Activated naive CD8-positive, alpha-beta T cell treated with anti-CD3 and anti-CD28 coated beads, Interleukin-2, amount 50 U/mL, for 16 hours (primary cell): ENCODE measurements at regions not wholly inside any gene's neighbourhood (a gene's known extent, or its start where the extent isn't known, plus 50 kb on each side); places are given as distances from the start of the nearest gene placed in this dataset.
"Not testable (repeated sequence)": the region's sequence is repeated elsewhere in the genome, so short reads cannot be mapped to it uniquely, and the experiment has no call there.

Source experiments
- DNase-seq: peaks from one replicate; pipeline ENCODE4 v3.0.0-alpha.2; 2020; ENCODE audit warnings: low read depth, low spot score

- DNase-seq = no peak
Measured at GRCh38 chr5:154557548-154557947, 79.5 kb upstream of the HAND1 start.

DNA sequence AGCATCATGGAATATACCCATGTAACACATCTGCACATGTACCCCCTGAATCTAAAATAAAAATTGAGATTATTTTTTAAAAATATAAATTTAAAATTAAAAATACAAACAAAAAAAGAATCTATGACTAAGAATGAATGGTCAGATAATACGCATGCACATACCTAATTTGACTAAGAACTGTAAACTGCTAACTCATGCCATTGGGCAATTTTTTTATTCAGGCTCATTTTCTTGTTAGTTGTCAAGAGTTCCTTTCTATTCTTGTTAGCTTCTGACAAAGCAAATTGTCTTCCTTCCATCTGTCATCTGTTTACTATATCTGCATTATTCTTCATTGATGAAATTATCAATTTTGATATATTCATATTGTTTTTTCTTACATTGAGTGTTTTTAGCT is 69.5 kb upstream of the HAND1 start:
- no peak for DNase-seq

- no peak for DNase-seq
Measured at GRCh38 chr5:154546719-154547118, 68.7 kb upstream of the HAND1 start.

DNA sequence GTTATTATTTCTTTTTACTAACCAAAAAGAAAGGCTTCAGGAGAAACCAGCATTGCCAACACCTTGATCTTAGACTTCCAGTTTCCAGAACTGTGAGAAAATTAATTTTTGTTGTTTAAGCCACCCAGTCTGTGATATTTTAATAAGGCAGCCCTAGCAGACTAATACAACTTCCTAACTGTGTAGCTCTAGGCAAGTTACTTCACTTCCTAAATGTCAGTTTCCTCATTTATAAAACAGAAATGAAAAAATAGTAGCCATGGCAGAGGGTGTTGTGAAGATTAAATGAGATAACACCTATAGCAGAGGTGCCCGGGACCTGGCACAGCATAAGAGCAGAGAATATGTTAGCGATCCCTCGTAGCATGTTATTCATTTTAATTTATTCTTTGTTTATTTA is 66.6 kb upstream of the HAND1 start:
- no peak for DNase-seq

DNA sequence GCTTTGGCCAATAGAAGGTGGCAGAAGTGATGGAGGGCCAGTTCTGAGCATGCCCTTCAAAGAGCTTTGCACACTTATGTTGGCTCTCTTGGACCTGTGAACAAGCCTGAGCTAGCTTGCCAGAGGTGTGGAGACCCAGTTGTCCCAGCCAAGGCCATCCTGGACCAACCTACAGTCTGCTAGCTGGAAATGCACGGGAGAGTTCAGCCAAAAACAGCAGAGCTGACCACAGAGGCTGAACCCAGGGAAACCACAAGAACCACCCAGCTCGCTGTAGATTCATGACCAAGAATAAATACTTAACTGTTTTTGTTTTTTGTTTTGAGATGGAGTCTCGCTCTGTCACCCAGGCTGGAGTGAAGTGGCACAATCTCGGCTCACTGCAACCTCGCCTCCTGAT is 65.4 kb upstream of the HAND1 start:
- DNase-seq = no peak

DNA sequence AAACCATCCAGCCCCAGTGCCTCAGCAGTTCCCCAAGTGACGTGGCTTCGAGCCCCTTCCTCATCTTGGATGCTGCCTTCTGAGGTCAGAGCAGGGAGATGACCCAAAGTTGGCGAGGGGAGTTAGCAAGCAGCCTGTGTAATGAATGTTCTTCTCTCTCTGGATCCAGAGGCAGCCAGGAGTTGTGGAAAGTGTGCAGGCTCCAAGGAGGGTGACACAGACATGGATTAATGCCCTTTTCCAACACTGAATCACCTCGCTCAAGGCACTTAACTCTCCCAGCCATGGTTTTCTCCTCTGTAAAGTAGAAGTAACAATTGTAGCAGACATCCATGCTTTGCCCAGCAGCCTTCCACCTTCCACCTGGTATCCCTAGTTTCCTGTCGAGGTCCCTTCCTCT is 64.6 kb upstream of the HAND1 start:
- DNase-seq = no peak

- no peak for DNase-seq
Measured at GRCh38 chr5:154542000-154542399, 64.0 kb upstream of the HAND1 start.

DNA sequence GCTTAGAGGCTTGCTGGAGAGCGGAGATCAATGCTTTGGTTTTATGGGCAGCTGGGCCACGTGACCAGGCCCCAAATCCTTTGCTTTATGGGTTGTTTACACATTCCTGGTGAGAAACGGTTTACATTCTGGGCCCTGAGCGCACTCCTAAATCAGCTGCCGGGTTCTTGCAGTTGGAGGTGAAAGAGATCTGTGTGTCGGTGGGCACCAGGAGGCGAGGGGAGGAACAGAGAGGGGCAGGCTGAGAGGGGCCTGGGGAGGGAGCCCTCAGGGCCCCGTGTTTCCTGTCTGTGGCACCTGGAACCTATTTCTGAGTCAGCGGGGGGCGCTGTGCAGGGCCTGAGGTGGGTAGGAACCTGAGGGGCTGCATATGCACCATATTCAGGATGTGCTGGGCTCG is 63.5 kb upstream of the HAND1 start:
- DNase-seq = no peak

GRCh38 chr5:154540600-154540999 is 62.6 kb upstream of the HAND1 start:
- no peak for DNase-seq

DNA sequence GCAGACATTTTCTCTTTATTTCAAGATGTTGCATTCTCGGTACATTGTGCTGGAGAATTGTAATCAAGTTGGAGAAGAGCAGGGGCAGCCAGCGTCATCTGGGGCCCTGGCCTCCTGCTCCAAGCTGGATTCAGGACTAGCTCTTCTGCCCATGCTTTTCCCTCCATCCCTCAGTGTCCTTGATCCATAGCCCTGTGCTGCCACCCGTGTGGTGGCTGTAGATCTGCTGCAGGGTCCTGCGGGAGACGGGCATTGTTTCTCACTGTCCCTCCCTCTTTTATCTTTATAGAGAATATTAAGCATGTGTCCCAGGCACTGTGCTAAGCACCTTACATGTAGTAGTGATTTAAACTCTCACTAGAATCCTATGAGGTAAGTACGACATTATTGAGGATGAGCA is 60.5 kb upstream of the HAND1 start:
- no peak for DNase-seq

GRCh38 chr5:154536439-154536838 is 58.4 kb upstream of the HAND1 start:
- DNase-seq = not testable (repeated sequence)

GRCh38 chr5:154535535-154535934 is 57.5 kb upstream of the HAND1 start:
- DNase-seq = no peak

GRCh38 chr5:154534457-154535050 is 56.5 kb upstream of the HAND1 start:
- DNase-seq = no peak

- no peak for DNase-seq
Measured at GRCh38 chr5:154529282-154529681, 51.3 kb upstream of the HAND1 start.

DNA sequence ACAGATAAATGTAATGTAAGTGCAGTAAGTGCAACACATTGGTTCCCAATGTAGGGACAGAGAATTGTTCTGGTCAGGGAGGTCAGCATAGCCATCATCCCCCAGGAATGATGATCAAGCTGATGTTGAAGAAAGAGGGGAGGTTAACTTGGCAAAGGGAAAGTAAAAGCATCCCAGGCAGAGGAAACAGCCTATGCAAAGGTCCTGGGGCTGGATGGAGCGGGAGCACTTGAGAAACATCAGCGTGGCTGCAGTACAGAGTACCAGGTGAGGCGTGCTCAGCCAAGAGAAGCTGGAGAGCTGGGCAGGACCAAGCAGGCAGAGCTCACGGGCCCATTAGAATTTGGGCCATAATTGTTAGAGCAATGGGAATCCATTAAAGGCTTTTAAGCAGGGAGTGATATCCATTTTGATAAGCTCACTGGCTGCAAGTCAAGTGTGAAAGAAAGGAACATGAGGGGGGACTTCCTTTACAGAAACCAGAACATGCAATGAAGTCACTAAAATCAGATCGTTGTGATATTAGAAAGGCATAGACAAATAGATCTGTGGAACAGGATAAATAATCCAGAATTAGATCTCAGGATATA is 50.1 kb upstream of the HAND1 start:
- no peak for DNase-seq
